Suppressor macrophage treated with lipopolysaccharide for 4 hours (primary cell): ENCODE measurements at regions not wholly inside any gene's neighbourhood (a gene's known extent, or its start where the extent isn't known, plus 50 kb on each side); places are given as distances from the start of the nearest gene placed in this dataset.

Experiments
- DNase-seq: peaks from one replicate; pipeline ENCODE4 v3.0.0-alpha.2; 2020

GRCh38 chr9:82161876-82162275 is 173.3 kb downstream of the SPATA31D1 start:
- DNase-seq, result no peak

DNA sequence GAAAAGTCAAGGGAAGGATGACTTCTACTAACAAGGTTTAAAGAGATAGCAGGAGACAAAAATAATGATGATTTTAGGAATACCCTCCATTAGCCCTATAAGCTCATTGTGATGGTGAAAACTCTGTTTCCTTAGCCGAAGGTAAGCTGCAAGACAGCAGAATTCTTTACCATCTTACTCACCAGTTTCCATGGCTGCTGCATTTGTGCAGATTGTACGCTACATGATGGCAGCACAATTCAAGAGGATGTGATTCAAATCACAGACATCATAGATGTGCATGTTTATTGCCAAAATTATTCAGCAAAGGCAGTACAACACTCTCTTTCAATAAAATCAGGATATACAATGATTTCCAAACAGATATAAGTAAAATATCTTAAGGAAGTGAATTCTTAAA is 175.6 kb downstream of the SPATA31D1 start:
- no peak for DNase-seq

- DNase-seq, result no peak
Measured at GRCh38 chr9:82167296-82167695, 178.7 kb downstream of the SPATA31D1 start.

DNA sequence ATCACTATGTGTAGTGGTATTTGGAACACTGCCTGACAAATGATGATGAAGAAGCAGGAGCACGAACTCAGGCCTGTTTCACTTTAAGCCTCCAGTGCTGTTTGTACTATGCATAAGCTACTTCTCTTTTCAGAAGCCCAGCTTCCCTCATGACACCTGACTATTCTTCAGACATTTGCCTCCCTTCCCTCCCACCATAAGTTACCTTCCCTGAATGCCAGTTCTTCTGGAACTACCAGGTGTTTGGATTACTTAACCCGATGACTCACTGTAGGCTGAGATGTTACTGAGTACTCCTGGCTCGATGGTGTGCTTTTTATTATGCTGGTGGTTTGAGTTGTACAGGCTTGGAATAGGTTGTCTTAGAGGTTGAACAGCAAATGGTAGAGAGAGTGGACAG is 180.0 kb downstream of the SPATA31D1 start:
- DNase-seq, result peak; percentile 4

GRCh38 chr9:82170866-82171265 is 182.3 kb downstream of the SPATA31D1 start:
- DNase-seq, result peak; percentile 2

- DNase-seq, result no peak
Measured at GRCh38 chr9:82171271-82171670, 182.7 kb downstream of the SPATA31D1 start.

DNA sequence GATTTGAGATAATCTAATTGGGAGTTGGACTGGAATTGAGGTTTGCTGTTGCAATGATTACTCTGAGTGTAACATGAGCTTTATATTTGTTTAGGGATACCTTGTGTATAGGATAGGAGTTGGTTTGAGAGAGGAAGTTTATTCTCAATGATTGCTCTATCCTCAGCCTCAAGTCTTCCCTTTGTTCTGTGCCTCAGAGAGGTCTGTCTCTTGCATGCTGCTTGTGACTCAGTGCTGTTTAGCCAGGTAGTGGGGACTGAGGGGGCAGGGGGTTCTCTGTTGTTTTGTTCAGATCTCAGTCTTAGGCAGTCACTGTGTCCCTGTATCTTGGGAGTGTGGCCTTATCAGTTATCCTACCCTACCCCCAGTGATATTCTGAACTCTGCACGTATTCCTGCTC is 192.1 kb downstream of the SPATA31D1 start:
- DNase-seq, result no peak

DNA sequence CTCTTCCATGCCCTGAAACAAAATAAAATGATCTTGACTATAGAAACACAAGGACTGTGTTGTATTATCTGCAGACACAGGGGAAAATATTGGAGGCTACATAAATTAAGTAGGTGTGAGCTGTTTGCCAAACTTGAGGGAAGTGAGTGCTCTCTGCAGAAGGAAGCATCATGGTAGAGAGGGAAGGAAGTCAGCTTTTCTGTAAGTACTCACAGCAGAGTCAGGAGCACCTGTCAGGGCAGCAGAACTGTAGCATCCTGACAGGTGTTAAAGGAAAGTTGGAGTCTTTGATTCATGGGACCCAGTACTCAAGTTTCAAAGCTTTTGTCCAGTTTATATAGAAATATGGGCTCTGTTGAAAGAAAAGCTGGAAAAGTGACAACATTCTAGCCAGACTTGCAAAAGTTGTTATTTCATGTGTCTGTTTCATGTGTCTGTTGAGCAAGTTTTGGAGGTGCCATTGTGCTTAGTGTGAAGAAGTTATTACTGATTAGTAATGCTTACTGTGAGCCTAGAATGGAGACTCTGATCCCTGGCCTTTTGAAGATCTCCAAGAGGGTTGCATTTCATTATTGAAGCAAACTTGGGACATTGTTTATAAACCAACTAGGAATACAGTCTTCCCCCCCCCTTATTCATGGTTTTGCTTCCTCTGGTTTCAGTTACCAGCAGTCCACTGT is 194.7 kb downstream of the SPATA31D1 start:
- DNase-seq, result no peak

- DNase-seq, result no peak
Measured at GRCh38 chr9:82184524-82184923, 196.0 kb downstream of the SPATA31D1 start.

- no peak for DNase-seq
Measured at GRCh38 chr9:82188817-82189216, 200.2 kb downstream of the SPATA31D1 start.

DNA sequence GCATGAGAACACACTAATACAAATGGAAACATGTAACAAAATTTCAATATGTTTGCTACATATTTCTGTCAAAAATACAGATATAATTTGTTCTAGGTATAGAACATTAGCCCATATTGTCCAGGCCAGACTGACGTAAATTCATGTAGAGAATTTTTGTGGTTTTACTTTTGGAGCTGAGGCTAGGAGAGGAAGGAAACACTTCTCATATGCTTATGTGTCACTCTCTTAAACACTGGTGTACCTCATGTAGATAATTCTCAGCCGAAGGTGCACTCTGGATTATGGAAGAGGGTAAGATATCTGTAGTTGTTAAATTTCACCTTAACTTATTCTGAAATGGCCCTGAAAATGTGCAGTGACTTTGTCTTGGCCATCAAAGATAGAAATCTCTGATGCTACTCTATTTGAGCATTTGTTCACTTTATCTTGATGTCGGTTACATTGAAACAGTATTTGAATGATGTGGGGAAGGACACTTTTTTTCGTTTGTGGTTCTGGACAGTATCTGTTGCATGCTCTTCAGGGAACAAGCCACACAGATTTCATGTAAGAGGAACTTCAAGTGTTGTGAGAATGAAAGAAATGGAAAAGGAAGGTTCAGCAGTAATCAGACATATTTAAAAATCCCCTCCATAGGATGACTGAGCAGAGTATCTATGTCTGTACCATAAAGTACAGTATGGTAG is 202.7 kb downstream of the SPATA31D1 start:
- peak; percentile 43 for DNase-seq

GRCh38 chr9:82192211-82192610 is 203.6 kb downstream of the SPATA31D1 start:
- peak; percentile 9 for DNase-seq

- DNase-seq, result no peak
Measured at GRCh38 chr9:82196622-82197441, 208.3 kb downstream of the SPATA31D1 start.

- DNase-seq, result no peak
Measured at GRCh38 chr9:82201196-82201595, 212.6 kb downstream of the SPATA31D1 start.

DNA sequence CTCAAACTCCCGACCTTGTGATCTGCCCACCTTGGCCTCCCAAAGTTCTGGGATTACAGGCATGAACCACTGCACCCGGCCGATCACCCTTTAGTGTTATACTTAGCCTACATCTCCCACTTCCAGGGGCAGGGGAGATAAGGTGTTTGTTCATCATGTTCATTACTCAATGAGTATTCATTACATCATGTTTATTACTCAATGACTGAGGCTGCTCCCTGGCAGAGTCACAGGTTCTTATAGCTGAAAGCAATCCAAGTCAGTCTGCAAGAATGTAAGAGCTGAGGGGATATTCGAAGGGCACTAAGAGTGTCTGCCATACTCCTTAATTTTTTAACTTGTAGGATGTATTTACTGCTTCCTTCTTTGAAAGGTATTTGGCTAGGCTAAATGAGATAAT is 214.2 kb downstream of the SPATA31D1 start:
- peak; percentile 14 for DNase-seq

DNA sequence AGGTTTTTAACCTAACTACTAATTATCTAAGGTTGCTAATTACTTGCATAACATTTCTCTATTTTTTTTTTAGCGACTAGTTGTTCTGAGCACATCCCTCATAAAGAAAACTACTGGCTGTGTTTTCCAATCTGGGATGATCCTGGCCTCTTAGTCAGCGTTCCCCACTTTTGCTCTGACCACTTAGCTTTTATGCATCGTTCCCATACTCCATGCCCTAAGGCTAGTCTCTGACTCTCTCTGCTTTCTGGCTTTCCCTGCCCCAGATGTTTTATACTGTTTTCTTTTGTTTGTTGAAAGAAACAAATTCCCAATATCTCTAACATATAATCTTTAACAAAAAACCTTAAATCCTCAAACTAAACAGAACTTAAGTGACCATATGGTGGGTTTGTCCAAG is 217.9 kb downstream of the SPATA31D1 start:
- no peak for DNase-seq

GRCh38 chr9:82206946-82207345 is 218.4 kb downstream of the SPATA31D1 start:
- no peak for DNase-seq

GRCh38 chr9:82208741-82209450 is 220.3 kb downstream of the SPATA31D1 start:
- no peak for DNase-seq

DNA sequence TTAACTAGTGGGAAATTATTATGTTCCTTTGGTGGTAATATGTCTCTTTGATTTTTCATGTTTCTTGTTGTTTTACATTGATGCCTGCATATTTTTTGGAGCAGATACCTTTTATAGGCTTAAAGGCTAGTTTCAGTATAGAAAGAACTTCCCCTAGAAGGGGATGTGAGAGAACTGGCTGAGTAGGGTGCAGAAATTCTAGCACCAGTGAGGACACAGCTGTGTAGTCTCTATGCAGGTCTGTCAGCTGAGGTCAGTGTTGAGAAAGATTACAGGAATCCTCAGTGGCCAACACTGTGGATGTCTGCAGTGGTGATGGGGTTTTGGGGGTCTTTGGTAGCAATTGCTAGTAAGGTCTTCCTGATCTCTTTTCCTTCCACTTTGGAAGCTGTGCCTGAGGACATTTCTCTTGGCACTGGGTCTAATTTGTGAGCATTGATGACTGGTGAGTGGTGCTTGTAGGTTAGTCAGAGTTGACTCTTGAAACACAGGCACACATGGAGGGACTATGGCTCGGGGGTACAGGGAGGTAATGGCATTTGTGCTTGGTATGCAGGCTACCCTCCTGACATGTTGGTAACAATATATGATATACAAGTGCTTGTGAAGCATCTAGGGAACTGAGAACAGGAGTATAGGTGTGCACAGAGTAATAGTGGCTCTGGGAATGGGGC is 221.4 kb downstream of the SPATA31D1 start:
- no peak for DNase-seq

GRCh38 chr9:82212885-82213284 is 224.3 kb downstream of the SPATA31D1 start:
- no peak for DNase-seq

DNA sequence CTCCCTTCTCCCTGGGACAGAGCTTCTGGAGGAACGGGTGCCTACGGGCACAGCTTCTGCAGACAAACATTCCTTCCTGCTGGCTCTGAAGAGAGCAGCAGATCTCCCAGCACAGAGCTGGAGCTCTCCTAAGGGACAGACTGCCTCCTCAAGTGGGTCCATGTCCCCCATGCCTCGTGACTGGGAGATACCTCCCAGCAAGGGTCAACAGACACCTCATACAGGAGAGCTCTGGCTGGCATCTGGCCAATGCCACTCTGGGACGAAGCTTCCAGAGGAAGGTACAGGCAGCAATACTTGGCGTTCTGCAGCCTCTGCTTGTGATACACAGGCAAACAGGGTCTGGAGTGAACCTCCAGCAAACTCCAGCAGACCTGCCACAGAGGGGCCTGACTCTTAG is 227.9 kb downstream of the SPATA31D1 start:
- DNase-seq, result no peak

GRCh38 chr9:82223442-82223841 is 234.9 kb downstream of the SPATA31D1 start:
- no peak for DNase-seq

DNA sequence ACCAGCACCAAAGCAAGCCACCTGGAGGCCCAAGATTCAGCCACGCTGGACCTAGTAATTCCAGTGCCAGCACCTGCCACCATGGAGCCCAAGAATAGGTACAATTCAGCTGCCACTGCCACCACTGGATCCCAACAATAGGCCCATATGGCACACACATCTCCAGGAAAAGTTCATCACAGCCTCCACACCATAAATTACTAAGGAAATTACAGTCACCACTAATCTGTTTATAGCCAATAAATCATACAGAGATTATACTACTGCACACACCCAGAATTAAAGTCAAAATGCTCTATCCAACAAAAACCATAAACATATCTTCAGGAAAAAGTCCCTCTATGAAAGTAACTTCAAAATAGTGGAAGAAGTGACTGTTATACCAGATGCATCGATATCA is 242.8 kb downstream of the SPATA31D1 start:
- no peak for DNase-seq
